NCI-H1436 (cell line): ENCODE measurements at regions not wholly inside any gene's neighbourhood (a gene's known extent, or its start where the extent isn't known, plus 50 kb on each side); places are given as distances from the start of the nearest gene placed in this dataset.
"Not testable (repeated sequence)": the region's sequence is repeated elsewhere in the genome, so short reads cannot be mapped to it uniquely, and the experiment has no call there.

Experiments used
- DNase-seq: peaks from one replicate; lab custom pipeline; 2025; lab: John Stamatoyannopoulos, UW

DNA sequence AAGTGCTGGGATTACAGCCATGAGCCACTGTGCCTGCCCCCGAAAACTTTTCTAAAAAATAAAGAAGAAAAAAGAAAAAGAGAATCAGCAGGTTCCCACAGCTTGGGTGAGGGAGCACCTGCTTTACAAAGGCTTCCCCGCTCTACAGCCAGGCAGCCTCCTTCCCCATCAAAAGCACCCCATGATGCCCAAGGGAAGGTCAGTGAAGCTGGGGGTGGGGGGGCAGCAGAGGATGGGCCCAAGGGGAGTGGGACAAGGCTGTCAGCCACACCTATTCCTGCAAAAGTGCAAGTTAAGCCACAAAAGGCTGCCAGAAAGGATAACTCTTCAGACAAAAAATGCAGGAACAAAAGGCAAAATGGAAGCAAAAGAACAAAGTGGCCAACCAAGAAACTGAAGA lies 72.5 kb downstream of the FAM50B start:
- DNase-seq: no peak

DNA sequence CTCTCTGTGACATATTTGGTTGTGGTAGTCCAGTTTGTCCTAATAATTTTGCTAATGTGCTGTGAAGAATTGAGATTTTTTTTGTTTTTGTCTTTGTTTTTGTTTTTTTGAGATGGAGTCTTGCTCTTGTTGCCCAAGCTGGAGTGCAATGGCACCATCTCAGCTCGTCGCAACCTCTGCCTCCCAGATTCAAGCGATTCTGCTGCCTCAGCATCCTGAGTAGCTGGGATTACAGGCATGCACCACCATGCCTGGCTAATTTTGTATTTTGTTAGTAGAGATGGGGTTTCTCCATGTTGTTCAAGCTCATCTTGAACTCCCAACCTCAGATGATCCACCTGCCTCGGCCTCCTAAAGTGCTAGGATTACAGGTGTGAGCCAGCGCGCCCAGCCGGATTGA lies 73.4 kb downstream of the FAM50B start:
- DNase-seq: not testable (repeated sequence)

DNA sequence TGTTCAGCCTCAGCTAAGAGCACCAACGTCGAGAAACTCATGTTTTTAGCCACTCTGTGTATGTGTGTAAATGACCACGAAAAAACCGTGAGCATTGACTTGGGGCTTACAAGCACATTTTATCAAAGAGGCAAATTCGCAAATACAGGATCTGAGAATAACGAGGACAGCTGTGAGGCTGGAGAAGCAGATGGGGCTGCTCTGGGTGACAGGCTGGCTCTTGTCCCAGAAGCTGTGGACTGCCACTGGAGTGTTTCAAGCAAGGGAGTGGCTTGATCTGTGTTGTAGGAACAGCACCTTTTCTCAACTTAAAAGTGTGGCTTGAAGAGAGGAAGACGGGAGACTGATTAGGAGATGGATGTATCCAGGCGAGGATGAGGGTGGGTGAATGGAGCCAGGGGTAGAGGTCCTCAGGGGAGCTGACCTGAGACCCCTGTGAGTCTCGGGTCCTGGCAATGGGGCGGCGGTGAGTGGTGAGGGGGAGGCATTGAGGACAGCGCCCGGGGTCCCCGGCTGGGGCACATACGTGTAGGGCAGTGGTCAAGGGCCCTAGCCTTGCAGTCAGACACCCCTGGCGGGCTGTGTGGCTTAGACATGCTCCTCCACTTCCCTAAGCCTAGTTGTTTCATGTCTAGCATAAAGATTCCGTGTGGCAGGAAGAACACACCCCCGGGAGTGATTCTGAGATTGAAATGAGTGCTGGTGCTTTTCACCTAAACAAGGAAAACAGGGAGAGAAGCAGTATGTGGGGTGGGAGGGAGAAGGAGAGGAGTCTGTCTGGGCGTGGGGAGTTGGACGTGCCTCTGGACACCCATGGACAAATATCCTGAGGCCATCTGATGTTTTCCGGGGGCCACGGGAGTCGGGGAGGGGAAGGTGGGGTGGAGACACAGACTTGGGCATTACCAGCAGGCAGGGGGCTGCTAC lies 76.3 kb downstream of the FAM50B start:
- not testable (repeated sequence) for DNase-seq

DNA sequence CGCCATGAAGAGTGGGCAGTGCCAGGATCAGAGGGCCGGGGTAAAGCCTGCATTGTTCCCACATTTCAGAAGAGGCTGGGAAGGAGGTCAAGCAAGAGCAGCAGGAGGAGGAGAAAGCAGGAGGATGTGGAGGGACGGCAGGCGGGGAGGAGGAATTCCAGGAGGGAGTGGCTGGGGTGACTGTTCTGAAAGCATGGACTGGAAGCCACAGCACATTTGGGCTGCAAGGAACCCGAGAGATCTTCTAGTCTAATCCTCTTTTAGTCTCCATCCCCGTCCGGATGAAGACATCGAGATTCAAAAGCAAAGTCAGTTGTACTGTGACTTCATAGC lies 76.9 kb downstream of the FAM50B start:
- DNase-seq: no peak

DNA sequence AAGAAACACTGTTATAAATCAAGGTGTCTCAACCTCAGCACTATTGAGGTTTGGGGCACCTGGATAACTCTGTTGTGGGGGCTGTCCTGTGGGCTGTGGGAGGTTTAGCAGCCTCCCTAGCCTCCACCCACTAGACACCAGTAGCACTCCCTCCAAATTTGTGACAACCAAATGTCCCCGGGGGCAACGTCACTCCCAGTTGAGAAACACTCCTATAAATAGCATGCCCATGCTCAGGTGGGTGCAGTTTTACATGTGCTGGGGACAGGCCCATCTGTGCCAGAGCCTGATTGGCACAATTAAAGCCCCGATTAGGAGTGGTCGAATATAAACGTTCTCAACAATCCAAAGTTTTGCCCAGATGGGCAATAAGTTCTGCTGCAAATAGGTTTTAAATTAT lies 78.9 kb downstream of the FAM50B start:
- DNase-seq: no peak

DNA sequence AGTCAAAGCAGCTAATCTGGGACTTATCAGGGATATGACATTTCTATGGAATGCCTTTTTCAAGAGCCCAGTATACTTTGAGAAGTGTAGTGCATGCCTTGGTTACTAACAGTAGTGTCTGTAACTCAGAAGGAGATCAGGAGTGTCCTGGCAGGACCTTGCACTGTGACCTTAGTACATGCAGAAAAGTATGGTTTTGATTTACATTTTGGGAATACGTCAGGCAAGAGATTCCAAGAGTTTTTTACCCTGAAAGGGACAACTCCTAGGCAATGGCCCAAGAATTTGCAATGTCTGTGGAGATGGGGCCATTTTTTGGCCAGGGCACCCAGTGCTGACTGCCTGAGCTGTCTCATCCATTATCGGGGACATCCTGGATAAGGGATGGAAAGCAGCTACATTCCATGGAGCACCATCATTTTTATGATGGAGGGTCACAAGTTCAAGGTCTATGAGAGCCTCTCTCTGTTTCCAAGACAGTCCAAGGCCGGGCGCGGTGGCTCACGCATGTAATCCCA lies 80.2 kb downstream of the FAM50B start:
- no peak for DNase-seq

DNA sequence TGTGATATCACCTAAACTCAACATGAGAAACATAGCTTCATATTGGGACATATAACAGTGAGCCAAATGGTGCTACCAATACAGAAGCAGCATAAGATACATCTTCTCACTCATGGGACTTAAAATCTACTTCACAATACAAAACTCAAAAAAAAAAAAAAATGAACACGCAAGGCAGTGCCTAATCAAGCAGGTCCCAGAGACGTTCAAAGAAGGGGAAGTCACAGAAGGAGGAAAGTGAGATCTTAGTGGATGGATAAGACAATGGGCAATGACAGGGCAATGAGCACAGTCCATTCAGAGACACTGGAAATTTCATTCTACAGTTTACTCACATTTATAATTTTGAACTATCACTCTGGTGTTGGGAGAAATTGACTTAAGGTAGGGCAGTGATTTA lies 88.3 kb downstream of the FAM50B start:
- DNase-seq: no peak

DNA sequence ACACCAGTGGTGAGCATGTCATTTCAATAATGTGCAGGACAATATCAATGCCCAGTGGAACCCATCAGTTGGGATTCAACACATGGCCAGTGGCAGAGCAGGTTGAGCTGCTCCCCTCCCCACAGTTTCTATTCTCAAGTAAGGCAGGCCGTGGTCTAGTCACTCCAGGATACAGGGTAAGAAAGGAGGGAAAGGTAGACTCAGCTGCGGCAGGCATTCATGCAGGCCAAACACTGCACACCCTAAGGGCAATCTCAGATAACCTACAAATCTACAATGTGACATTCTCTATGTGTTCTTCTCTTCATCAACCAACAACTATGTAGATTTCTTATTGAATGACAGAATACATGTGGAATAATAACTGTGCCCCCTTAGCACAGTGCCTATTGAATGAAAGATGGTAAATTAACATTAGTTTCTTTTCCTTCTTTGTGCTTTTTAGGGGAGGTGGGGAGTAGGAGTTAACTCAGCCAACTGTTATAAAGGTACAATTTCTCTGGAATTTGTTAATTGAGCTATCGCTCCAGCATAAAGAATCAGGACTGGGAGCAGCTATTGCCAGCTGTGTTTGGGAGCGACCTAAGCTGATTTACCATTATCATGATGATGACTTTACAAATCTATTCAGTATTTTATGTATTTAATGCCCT lies 89.7 kb downstream of the FAM50B start:
- no peak for DNase-seq

DNA sequence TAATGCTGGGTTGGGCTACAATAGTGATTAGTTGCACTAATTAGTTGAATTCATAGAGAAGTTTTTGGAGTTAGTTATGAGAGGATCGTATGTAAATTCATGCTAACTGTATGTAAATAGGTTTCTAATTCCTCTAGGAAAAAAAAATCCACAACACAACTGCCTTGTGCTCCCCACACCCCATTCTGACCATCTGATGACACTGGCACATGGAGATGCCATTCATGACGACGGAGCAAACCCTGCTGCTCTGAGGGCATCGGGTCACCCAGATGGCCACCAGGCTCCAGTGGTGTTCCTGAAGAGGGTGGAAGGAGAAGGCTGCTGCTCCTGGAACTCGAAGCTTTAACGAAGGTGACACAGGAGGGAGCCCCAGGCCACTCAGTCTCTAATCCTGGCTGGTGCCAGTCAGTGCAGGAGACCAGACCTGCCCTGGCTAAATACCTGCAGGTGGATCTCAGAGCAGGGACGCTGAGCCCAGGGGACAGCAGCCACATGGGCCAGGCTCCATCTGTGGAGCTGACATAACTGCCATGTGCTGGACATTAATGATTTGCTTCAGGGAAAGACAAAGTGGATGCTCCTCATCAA lies 90.3 kb downstream of the FAM50B start:
- DNase-seq: no peak

DNA sequence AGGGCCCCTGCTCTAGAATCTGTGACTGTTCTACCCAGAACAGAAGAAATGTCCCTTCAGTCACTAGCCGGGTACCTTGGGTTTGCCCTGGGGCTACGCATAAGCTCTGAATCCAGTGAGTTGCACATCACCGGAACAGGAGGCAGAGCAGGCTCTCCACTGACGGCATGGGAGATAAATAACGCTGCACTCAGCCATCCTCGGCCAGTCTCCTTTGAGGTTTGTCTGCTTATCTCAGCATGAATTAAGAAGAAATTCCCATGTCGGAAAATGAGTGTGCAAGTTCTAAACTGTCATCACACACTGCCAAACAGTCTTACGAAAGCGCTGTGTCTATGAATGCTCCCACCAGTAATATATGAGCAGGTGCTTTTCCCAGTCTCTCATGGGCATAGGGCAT lies 90.8 kb downstream of the FAM50B start:
- DNase-seq: no peak

DNA sequence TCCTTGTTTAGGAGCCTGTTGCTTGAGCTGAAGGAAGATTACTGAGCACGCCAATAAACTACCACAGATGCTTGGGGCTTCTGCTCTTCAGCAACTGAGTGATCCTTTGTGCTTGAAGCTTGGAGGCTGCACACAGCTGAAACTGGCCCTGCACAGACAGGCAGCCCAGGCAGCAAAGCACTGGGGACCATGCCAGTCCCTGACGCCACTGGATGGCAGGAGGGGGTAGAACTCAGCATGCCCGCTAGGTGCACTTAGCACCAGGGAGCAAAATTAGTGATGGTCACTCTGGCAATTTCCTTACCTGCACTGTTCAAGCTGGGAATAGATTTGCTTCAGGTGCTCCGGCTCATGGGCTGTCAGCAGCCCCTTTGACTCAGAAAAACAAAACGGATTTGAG lies 91.5 kb downstream of the FAM50B start:
- no peak for DNase-seq

DNA sequence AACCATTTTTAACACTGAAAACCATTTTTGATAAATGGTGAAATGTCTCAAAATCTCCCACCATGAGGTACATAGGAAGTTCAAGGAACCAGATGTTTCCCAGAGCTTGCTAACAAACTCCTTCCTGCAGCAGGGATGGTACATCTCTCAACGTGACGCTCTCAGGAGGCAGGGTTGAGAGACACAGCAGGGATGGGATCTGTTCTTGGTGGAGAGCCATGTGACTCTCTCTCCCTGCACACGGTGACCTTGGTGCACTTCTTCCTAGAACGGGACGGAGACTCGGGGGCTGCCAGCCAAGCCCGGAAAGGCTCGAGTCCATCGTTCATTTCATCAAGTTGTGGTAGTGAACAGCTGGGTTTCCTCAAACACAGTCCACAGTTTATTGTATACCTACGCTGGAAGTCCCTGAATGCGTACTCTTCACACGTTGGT lies 94.2 kb downstream of the FAM50B start:
- DNase-seq: no peak

DNA sequence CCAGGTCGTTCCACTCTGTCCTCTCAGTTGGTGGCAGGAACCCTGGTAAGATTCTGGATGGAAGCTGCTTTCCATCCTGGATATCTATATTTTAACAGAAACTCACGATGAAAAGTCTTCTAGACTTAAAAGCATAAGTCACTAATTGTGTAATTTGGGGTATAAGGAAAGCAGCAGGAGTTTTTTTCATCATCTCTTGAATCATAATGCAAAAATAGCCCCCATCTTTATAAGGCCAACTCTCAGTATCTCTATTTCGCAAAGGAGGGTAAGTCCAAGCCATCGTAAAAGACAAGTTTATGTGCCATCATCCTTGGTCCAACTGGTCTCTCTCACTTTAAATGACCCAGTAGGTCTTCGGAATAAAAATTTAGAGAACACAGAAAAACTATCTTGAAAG lies 95.1 kb downstream of the FAM50B start:
- no peak for DNase-seq

DNA sequence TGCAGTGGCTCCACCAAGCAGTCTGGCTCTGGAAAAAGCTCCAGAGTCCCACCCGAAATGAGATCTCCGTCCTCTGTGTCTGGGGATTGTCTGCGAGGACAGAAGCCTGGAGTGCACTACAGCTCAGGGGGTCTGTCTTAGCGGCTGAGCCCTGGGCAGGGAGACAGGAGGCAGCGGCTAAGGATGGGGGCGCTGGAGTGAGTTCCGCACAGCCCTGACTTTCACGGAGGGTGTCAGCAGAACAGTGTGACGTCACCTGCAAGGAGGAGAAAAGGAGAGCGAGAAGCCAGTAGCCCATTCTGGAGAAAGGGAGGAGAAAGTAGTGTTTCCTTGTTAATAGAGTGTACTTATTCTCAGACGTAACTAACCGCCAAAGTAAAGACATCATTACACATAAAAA lies 97.6 kb downstream of the FAM50B start:
- no peak for DNase-seq

DNA sequence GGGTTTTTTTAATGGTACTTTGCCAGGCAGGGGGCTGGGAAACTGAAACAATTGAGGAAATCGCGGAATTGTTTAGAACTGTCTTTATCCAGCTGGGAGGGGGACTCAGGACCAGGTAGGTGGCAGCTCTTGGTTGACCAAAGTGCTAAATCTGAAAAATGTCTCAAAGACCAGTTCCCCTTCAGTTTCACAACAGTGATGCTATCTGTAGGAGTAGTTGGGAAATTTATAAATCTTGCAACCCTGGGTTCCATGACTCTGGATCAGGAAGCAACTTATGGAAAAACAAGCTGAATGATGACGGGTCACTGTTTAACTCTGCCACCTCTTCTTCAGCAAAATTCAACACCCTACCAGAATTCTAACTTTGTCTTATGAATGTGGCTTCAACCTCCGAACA lies 99.7 kb downstream of the FAM50B start:
- DNase-seq: no peak

DNA sequence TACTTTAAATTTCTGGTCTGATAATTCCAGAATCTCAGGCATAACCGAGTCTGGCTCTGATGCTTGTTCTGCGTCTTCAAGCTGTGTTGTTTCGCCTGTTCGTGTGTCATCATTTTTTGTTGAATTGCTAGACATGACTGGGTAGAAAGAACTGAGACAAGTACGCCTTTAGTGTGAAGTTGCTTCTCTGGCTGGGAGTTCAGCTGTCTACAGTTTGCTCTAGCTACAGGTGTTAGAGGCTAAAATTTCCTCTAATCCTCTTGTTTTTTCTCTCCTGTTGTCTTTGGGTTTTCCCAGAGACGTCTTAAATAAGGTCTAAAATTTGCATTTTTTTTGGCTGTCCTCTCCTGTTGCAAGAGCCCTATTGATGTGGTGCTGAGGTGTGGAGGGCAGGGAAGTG lies 100.3 kb downstream of the FAM50B start:
- DNase-seq: no peak

DNA sequence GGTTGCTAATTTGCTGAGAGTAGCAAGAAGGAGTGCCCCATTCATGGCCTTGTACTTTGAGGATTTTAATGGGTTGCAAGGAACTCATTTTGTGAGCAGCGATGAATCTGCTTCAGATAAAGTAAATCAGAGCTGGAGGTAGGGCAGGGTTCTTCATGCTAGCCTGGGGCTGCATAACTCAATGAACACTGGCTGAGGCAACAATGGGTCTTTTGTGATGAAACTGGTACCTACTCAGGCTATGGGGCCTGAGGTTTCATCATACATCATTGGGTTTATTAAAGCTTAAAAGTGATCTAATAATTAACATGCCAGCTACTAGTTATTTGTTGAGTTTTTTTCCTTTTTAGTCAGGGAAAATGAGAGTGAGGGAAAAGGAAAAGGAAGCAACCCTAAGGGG lies 106.9 kb downstream of the FAM50B start:
- DNase-seq: no peak

DNA sequence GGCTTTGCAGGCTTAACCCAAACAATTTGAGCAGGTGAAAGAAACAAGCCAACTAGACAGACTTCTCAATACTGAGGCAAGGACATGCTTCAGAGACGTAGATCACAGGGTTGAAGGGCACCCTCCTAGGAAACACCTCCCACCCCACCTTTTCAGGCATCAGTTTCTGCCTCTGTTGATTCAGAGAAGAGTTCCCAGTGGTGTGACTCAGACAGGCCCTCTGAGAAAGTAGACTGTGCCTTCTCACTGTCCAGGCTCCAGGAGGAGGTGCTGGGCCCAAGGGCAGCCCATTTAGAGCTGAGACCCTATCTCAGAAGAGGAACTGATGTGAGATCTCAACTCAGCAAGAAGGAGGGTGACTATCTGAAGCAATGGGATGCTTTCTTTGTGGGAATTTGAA lies 108.1 kb downstream of the FAM50B start:
- DNase-seq: no peak

DNA sequence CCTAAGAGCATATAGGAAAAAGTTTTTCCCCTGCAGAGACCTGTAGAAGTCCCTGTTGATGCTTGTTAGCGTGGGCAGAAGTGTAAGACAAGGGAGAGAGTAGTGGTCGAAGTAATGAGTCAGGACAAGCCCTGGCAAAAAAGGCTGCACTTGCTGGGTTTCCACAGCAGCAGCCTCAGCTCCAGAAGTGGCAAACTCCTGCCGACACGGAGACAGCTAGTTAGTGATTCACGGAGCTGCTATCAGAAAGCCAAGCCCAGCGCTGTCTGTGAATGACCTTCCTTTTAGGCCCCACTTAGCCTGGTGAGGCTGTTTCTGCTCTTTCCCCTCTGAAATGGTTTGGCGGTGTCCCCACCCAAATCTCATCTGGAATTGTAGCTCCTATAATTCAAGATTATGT lies 109.1 kb downstream of the FAM50B start:
- no peak for DNase-seq

DNA sequence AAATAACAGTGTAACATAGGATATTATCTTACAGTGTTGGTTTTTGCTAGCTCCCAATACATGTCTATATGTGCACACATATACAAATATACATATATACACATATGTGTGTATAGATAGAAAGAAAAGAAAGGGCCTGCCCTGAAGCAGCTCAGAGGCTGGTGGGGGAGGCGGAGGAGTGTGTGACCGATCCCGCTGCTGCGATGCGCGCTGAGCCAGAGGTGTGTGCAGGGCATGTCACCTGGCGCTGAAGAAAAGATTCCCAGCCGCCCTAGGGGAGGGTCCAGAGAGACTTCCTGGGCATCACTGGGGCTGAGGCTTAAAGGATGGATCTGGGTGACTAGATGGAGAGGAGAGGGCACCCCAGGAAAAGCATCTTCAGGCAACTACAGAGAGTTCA lies 110.2 kb downstream of the FAM50B start:
- no peak for DNase-seq

DNA sequence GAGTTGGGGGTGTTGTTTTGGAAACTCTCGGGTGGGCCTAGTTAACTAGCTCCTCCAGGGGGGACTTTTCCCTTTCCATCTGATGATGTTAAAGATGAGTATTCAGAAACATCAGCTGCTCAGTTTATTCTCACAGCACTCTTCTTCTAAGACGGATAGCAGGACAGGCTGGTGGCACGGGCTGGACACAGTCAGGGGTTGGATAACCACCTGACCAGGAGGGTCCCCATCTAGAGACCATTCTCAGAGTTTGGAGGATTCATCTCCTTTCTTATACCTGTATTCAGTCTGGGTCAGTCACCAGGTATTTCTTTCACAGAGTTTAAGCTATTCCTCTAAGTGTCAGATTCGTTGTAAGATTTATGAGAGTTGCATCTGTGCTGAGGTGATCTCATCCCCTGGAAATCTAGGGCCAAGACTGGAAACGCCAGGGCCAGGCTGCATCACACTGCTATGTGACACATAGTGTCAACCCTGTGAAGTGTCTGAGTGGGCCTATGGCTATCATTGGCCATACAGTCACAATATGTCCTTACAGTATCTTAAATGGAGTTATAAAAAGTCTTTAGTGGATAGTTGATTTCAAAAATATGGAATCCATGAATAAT lies 111.7 kb downstream of the FAM50B start:
- DNase-seq: no peak

DNA sequence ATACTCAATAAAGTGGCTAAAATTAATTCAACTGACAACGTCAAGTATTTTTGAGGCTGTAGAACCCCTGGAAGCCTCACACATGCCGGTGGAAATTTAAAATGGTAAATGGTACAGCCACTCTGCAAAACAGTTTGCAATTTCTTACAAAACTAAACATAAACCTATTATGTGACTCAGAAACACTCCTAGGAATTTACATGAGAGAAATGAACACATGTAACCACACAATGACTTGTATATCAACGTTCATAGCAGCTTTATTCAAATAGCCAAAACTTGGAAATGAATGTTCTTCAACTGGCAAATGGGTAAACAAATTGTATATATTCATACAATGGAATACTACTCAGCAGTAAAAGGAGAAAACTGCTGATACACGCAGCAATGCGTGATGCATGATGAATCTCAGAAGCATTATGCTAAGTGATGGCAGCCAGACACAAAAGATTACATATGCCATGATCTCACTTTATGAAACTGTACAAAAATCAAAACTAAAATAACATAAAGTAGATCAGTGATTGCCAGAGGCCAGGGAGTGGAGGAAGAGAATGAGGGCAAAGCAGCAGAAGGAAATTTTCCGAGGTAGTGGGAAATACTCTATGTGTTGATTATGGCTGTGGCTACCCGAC lies 112.5 kb downstream of the FAM50B start:
- no peak for DNase-seq
